BE2C (cell line): ENCODE measurements at regions not wholly inside any gene's neighbourhood (a gene's known extent, or its start where the extent isn't known, plus 50 kb on each side); places are given as distances from the start of the nearest gene placed in this dataset.

ENCODE experiments used
- DNase-seq: peaks from one replicate; pipeline ENCODE4 v3.0.0-alpha.2; 2020
- H3K27me3 ChIP-seq: fragments of 250-450 bp; sonication (Bioruptor Pico); 2 replicates; pipeline ENCODE4 v1.5.1; 2020; ENCODE audit warnings: mild to moderate bottlenecking
- H3K36me3 ChIP-seq: fragments of 250-450 bp; sonication (Bioruptor Pico); 2 replicates; pipeline ENCODE4 v1.5.1; 2020; ENCODE audit warnings: mild to moderate bottlenecking
- H3K4me1 ChIP-seq: fragments of 250-450 bp; sonication (Bioruptor Pico); 2 replicates; pipeline ENCODE4 v1.5.1; 2020
- H3K4me3 ChIP-seq: 2 replicates; pipeline ENCODE4 v1.5.1; 2011; ENCODE audit warnings: low read depth, low read length
- H3K9me3 ChIP-seq: fragments of 250-450 bp; sonication (Bioruptor Pico); 2 replicates; pipeline ENCODE4 v1.5.1; 2020
- TF ChIP-seq, protein P1 (sequence below): IDR thresholded peaks from 2 replicates; pipeline ENCODE4 v1.5.1; 2012; ENCODE audit warnings: mild to moderate bottlenecking, low read depth, low read length

- no peak for DNase-seq
- TF ChIP-seq, protein P1, sequence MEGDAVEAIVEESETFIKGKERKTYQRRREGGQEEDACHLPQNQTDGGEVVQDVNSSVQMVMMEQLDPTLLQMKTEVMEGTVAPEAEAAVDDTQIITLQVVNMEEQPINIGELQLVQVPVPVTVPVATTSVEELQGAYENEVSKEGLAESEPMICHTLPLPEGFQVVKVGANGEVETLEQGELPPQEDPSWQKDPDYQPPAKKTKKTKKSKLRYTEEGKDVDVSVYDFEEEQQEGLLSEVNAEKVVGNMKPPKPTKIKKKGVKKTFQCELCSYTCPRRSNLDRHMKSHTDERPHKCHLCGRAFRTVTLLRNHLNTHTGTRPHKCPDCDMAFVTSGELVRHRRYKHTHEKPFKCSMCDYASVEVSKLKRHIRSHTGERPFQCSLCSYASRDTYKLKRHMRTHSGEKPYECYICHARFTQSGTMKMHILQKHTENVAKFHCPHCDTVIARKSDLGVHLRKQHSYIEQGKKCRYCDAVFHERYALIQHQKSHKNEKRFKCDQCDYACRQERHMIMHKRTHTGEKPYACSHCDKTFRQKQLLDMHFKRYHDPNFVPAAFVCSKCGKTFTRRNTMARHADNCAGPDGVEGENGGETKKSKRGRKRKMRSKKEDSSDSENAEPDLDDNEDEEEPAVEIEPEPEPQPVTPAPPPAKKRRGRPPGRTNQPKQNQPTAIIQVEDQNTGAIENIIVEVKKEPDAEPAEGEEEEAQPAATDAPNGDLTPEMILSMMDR = no peak
- no peaks in the 10 kb centered on the region for H3K9me3 ChIP-seq
Observed at GRCh38 chr3:74357881-74358280, 256.6 kb downstream of the CNTN3 start.

DNA sequence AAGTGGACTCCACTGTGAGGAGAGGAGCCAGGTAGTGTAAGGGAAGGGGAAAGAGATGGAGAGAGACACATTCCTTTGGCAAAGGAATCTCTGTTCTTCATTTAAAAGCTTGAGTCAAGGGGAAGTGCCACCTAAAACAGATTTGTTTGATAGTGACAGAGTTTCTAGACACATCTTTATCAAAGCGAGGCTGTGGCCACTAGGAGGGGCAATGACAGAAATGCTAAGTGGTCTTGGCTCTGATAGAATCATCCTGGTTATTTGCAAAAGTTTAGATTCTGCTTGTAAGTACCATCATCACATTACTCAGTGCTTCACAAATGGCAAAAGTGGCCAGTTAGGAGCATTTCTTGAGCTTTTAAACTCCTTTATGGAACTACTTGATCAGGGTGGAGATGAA lies 261.4 kb downstream of the CNTN3 start:
- Histone ChIP-seq H3K36me3 (no peaks in the 10 kb centered on the region), H3K9me3 (no peaks in the 10 kb centered on the region), H3K4me3 (no peak overlapping the region), H3K4me1 (no peaks in the 10 kb centered on the region), H3K27me3 (no peaks in the 10 kb centered on the region)
- TF ChIP-seq, protein P1 = peak; percentile 25; the same call in 1 of the 2 replicates
- no peak for DNase-seq

More at GRCh38 chr3:74357881-74358280, 256.6 kb downstream of the CNTN3 start:
- H3K27me3 ChIP-seq = no peaks in the 10 kb centered on the region
- H3K4me3 ChIP-seq = no peak overlapping the region
- no peaks in the 10 kb centered on the region for H3K4me1 ChIP-seq
- no peaks in the 10 kb centered on the region for H3K36me3 ChIP-seq

DNA sequence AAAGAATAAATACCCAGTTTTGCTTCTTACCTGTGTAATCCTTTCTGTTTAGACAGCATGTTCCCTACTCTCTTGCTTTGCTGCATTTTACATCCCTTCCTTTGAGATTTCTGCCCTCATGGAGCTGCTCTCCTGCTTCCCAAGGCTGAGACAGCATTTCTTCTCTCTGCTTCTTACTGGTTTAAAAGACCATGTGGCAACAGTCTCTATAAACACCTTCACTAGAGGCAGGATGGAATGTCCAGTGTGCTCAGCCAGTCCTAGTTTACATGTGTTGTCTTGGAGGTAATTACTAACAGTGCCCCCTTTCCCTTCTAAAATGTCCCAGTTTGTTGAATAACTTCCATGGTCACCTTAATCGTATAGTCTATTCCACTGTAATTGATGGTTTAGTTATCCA lies 262.3 kb downstream of the CNTN3 start:
- no peak for DNase-seq
- TF ChIP-seq, protein P1 = no peak
- Histone ChIP-seq H3K27me3 (no peaks in the 10 kb centered on the region), H3K36me3 (no peaks in the 10 kb centered on the region), H3K4me3 (no peak overlapping the region), H3K9me3 (no peaks in the 10 kb centered on the region), H3K4me1 (no peaks in the 10 kb centered on the region)

DNA sequence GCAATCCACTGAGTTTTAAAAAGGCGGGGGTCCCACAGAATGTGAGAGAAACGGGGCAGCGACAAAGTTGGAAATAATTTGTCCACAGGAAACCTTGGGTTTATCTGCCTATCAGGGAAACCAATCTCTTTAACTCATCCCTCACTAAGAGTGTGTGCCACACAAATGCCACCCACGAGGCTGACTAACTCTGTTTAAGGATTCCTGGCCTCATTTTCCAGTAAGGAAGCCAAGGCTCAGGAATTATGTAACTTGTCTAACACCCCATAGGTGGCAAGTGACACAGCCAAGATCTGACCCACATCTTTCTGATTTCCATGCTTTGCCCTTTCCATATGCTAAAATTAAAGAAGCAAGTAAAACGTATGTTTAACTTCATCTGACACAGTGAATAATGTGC lies 263.2 kb downstream of the CNTN3 start:
- Histone ChIP-seq H3K36me3 (no peaks in the 10 kb centered on the region), H3K27me3 (no peaks in the 10 kb centered on the region), H3K9me3 (no peaks in the 10 kb centered on the region), H3K4me3 (no peak overlapping the region), H3K4me1 (no peaks in the 10 kb centered on the region)
- DNase-seq = no peak
- TF ChIP-seq, protein P1 = no peak

GRCh38 chr3:74349015-74349414 lies 265.4 kb downstream of the CNTN3 start:
- H3K36me3 ChIP-seq = no peaks in the 10 kb centered on the region
- no peak overlapping the region for H3K4me3 ChIP-seq
- TF ChIP-seq, protein P1 = no peak
- no peaks in the 10 kb centered on the region for H3K9me3 ChIP-seq
- no peaks in the 10 kb centered on the region for H3K27me3 ChIP-seq
- no peaks in the 10 kb centered on the region for H3K4me1 ChIP-seq
- DNase-seq = no peak

GRCh38 chr3:74347563-74348268 lies 266.7 kb downstream of the CNTN3 start:
- TF ChIP-seq, protein P1 = no peak

More at GRCh38 chr3:74347563-74348268, 266.7 kb downstream of the CNTN3 start:
- Histone ChIP-seq H3K9me3 (no peaks in the 10 kb centered on the region), H3K27me3 (no peaks in the 10 kb centered on the region), H3K36me3 (no peaks in the 10 kb centered on the region), H3K4me3 (no peak overlapping the region), H3K4me1 (no peaks in the 10 kb centered on the region)
- no peak for DNase-seq
